AG08395 (cell line): ENCODE measurements at regions not wholly inside any gene's neighbourhood (a gene's known extent, or its start where the extent isn't known, plus 50 kb on each side); places are given as distances from the start of the nearest gene placed in this dataset.

Experiments used
- DNase-seq: peaks from one replicate; pipeline ENCODE4 v3.0.0; 2012; ENCODE audit warnings: mixed read lengths, low spot score

DNA sequence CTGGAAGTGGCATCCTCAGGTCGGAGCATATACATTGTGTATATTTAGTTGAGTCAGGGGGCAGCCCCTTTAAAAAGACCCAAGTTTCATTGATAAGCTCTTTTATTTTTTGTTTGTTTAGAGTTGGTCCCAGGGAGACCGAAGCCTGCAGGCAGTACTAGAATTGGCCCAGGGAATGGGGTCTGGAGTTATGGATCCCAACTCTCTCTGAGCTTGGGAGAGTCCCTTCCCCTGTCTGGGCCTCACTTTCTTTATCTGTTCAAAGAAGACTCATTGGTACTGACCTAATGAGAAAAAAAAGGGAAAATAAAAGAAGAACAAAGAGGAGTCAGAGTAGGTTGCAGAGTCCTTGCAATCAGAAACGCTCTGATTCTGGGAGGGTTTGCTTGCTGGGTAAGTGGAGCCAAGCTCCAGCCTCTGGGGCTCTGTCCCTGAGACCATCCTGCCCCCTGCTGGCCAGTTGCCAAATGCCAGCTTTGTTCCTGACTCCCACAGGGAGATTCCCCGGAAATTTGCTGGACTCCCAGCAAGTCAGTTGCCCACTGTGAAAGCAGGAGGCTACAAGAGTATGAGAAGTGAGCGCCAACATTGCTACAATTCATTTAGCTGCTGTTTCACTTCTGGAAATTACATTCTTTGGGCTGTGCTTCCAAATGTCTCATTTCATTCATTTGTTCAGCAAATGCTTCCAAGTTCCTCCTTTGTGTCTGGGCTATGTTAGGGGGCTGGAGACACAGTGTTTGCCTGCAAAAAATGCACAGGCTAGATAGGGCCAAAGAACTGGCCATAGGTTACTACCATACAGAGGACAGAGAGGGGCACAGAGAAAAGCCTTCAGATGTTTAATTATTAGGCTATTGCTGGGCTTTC is 156.2 kb downstream of the MELK start:
- peak; percentile 61 for DNase-seq

DNA sequence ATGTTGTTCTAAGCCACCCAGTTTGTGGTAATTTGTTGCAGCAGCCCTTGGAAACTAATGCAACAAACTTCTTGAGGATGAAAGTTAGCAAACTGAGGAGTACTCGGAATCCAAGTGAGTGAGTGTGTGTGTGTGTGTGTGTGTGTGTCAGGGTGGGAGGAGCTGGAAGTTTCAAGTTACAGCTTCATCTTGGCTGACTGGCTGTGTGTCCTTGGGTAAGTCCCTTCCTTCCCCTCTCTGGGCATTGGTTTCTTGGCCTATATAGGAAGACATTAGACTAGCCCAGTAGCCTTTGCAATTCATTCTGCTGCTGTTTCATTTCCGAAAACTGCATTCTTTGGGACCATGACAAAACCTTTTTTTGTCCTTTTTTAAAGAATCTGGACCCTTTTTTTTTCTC is 157.2 kb downstream of the MELK start:
- DNase-seq: no peak

DNA sequence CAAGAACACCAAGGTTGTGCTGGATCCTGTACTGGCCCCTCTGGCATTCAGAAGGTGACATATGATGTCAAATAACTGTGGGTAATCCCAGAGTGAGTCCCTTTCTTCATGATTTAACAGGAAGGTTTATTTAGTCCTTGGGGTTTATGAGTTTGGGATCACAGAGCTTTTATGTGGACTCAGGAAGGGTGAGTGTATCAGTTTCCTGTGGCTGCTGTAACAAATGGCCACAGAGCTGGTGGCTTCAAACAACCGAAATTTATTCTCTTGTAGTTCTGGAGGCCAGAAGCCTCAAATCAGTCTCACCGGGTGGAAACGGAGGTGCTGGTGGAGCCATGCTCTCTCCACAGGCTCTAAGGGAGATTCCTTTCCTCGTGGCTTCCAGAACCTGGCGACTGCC is 157.7 kb downstream of the MELK start:
- DNase-seq: no peak

DNA sequence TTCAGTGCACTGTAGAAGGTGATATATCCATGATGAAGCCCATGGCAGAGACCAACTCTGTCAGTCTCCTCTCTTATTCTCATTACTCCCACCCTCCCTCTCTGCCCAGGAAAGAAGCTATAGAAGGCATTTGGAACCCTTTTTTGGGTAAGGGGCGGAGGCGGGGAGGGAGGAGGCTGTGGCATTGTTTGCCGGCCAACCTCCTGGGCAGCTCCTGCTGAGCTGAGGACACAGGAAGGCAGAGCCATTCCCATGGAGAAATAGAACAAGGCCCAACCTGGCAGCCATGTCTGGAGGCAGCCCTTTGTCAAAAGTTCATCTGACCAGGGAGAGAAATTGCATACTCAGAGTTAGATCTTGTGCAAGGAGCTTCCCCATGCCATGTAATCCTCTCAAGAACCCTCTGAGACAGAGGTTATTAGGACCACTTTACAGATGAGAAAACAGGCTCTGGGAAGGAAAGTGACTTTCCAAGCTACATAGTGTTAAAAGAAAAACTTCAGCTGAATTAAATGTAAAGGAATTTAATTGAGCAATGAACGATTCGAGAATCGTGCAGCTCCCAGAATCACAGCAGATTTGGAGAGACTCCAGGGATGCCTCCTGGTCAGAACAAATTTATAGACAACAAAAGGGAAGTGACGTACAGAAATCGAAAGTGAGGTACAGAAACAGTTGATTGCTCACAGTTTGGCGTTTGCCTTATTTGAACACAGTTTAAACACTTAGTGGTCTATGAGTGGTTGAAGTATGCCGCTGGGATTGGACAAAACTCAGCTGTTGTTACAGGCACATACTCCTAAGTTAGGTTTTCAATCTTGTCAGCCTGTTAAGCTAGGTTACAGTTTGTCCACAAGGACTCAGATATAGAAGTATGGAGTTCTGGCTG is 158.6 kb downstream of the MELK start:
- DNase-seq: no peak

DNA sequence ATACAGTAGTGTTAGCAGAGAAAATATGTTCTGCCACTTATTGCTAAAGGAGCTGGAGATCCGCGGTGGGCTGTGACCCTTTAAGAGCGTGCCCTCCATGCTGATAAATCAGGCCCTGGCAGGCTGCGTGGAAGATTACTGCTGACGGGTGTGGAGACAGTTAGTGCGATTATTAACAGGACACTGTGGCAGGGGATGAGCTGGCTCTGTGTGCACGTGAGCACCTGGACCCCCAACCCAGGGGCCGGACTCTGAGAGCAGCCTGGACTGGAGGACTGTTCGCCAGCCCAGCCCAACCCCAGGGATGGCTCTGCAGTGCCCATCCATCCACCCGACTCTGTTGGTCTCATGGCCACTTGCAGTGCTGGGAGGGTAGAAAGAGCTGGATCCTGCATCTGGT is 162.0 kb downstream of the MELK start:
- no peak for DNase-seq

DNA sequence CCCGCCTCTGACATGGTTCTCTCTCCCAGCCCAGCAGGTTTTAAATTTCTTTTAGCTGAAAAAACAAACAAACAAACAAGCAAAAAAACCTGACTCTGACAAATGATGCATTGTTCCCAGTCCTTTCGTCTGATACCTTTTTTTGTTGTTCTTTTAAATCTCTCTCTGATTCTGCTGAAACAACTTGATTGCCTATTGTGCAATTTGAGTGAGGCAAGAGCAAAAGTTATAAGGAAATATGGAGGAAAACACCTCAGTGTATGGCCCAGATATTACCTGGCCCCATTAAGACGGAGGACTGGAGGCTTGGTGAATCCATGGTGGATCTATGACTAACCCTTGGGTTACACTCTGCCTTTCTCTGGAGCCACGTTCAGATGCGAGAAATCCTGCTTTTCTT is 164.0 kb downstream of the MELK start:
- no peak for DNase-seq

DNA sequence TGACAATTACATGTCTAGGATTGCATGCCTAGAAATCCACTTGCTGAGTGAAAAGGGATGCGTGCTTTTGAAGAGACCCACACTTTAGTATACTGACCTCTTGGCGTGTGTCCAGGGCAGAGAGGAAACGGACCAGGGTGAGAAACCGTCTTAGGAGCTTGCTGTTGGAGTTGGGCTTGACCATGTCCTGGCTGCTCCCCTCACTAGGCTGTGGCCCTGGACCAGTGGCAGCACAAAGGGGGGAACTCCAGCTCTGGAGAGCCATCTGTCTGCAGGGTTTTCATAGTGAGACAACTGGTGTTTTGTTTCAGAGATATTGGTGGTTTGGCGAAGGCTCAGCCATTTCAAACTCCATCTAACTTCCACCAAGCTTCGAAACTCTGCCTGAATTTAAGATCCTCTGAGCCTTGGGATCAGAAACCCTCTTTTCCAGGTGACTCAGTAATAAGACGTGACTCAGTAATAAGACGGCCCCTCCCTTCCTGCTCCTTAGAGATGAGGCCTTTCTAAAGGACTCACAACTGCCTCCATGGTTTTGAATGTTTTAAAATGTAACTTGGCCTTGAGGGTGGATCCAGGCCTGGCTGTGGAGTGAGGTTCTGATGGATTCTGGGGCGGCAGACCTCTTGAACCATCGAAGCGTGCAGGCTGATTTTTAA is 165.8 kb downstream of the MELK start:
- DNase-seq: peak; percentile 37

DNA sequence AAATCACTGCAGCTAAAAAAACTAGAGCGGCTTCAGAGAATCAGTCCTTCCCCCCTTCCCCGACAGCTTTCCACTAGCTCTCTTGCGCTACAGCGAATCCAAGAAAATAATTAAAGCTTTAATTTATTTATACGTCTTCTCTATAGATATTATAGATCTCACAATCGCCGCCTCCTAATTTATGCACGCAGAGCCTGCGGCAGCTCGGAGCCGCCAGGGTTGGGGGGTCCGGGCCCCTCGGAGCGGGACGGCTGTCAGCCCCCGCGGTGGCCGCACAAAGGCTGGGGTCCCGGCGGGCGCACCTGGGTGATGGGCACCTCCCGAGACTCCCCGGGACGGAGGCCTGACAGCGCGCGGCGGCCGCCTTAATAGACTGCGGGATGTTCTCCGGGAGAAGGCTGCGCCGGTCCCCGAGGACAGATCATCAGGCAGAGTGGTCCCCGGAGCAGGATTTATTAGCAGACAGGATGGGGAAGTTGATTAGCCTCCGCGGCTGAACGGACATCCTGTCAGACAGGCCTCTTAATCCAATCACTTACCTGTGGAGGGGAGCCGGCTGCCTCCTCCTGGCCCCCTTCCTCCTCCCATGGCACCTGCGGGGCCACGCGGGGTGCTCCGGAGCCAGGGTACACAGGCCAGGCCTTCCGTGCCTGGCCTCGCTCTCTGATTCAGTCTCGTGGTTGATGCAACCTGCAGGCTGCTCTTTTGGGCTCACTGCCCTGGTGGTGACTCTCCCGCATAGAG is 166.8 kb downstream of the MELK start:
- no peak for DNase-seq

DNA sequence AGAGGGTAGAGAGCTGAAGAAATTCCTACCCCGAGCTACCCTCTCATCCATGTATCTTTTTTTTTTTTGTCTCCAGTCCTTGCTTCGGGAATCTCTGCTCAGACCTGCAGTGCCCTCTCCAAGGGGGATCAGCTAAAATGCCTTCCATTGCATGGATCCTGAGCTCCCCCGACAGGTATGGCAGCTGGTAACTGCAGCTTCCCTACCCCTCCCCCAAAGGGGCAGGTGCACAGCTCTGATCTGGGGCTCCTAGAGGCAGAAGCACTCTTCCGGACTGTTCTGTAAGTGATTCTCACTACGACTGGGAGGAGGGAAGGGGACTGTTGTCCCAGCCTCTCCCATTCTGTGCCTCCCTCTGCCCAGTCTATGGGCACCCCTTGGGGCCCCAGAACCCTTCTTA is 169.6 kb downstream of the MELK start:
- no peak for DNase-seq

DNA sequence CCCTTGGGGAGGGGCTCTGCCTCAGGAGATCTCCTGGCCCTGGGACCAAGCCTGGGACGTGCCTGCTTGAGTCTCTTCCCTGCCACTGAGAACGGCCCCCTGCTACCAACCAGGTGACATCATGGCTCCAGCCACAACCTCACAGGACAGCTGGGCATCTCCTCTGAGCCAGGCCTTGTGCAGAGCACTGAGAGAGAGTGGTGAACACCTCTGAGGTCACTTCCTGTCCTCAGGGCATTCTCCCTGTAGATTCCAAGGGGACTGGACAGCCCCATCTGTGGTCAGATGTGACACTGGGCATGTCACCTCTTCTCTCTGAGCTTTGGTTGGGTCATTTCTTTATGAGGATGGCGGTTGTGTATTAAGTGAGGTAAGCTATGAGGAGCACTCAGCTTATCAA is 172.0 kb downstream of the MELK start:
- DNase-seq: no peak

DNA sequence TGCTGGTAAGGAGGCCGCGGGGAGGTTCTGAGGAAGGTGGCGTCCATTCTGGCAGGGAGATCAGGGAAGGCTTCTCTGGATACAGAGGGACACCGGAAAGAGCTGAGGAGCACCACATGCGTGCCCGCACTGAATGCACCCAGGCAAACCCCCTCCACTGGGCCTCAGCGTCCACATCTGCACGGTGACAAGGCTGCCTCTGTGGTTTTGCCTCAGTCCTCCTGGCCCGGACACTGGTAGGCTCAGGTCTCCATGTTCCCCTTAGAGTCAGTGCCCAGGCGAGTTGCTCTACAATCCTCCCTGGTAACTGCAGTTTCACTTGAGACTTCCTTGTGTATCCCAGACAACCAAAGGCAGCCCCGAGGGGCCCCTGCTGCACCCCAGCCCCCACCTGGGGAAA is 173.3 kb downstream of the MELK start:
- no peak for DNase-seq

DNA sequence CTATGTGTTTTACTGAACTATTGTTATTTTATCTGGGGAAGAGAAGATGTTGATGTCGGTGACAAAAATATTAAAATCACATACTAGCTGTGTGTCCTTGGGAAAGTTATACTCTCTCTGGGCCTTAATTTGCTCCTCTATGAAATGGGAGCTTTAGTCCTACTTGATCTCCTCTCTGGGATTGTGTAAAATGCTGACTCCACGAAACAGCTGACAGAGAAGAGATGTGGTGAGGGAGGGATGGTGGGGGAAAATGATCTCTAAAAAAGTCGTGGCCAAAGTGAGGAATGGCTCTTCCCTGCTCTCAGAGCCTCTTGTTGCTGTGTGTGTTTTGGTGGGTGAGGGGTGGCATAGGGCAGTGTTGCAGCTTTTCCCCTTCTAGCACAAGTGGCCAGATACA is 173.7 kb downstream of the MELK start:
- no peak for DNase-seq

DNA sequence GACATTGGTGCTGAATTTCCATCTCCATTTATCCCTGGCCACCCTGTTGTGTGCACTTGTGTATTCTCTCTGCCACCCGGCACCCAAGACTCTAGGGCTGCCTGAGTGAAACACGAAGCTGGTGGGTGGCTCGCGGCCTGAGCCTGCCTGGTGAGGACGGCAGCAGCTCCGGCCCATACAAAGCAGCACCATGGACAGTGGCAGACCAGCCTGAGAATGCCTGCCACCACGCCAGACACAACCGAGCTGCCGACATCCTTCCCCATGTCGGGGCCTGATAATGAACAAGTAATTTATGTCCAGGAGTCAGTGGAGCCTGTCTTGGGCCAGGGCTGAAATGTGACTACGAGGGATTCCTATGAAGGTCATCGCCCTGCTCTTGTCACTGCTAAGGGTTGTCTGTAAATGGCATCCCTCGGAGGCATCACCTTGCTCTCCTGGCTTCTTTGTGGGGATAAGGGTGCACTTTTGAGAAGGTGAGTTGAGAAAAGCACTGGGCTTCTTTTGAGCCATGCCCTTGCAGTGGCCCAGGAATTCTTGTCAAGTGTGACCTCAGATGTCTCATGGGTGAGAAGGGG is 175.7 kb downstream of the MELK start:
- peak; percentile 72 for DNase-seq

DNA sequence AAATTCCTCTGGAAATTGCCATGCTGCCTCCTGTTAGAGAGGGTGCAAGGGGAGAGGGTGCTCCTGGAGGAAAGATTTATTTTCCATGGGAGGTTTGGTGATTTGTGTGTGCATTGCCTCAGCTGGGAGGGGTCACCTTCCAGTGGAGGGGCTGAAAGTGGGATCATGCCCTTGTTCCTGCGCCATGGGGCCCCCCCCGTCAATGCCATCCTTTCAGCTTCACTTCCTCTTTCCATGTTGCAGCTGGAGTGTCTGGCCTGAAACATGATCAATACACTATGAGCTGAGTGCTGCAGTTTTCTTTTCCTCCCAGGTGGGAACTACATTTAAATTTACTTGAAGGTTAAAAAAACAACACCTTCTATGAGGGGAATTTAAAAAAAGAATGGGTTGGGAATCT is 176.8 kb downstream of the MELK start:
- DNase-seq: no peak

DNA sequence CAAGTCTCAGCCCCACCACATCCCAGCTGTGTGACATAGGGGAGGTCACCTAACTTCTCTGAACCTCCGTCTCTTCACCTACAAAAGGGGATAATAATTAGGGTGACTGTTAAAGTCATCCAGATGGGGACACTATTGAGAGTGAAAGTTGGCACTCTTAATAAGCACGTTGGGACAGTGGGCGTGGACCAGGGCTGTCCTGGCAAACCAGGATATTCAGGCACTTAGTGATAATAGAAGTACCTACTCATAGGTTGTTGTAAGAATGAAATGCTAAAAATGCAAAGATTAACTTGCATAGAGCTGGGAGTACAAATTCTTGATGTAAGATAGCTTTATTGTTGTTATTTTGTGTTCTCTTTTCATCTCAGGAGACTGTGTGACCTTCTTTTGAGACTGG is 177.9 kb downstream of the MELK start:
- no peak for DNase-seq

DNA sequence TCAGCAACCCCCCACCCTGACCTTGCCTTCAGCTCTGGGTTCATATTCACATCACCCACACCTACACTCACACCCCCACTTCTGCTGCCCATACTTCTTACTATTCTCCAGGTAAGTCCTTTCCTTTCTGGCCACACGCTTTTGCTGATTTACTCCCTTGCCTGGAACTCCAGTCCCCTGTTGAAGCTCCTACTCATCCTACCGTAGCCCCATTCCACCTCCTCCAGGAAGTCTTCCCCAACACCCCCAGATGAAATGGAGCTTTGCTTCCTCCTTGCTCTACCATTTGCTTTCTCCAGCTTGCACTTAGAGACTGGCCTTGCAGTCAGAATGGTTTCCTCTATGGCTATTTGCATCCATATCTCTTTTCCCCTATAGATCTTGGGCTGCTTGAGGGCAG is 182.3 kb downstream of the MELK start:
- no peak for DNase-seq

DNA sequence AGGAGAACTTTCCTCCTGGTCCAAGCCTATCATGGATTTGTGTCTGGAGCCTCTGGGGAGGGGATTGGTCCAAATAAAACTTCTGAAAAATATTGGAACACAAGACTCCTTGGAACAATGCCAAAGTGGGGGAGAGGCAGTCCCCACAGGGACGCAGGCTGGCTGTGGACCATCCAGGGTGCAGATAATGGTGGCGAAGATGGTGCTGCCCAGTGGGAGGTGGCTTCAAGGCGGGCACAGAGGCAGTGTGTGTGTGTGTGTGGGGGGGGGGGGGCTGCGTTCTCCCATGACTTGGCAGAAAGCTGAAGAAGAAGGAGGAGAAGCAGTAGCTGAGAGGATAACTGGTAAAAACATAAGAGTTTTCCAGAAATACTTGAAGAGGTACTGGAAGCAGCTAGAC is 186.4 kb downstream of the MELK start:
- DNase-seq: no peak

DNA sequence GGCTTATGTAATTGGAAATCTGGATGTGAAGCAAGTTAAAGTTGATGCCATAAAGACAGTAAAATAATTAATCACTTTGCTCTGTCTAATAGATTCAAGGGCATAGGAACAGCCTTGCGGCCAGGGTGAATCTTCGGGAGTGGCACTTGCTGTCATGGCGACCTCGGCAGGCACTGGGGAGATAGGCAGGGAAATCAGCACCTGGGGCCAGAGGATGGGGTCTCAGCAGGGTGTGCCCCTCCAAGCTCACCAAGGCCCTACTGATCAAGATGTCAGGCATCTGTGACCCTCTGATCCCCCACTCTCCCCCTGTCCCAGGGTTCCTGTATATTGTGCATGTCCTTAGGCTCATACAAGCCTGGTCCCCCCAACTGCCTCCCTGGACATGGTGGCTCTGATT is 187.3 kb downstream of the MELK start:
- no peak for DNase-seq

DNA sequence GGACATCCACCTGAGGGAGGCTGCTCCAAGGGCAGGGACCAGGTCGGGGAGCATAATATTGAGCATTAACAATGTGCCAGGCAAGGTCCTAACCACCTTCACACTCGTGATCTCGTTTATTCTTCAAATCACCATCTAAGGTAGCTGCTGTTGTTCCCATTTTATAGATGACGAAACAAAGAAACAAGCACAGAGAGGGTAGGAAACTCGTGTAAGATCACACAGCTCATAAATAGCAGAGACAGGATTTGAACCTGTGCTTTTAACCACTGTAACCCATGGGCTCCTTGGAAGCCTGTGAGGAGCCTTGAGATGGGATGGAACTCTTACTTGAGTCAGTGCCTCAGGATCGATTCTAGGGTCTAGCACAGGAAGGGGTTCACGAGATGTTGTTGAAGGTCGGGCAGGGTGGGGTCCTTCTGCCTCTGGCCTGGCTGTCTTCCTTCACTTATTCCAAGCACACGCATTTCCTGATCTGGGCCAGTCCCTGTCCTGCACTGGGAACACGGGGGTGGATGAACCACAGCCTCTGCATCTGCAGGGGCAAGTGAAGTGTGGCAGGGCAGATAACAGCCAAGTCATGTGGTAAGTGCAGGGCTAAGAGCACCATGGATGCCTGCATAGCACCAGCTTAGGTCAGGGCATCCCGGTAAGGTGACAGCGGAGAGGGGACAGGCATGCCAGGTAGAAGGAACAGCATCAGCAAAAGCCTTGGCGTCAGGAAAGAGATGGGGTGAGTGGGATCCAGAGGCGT is 188.1 kb downstream of the MELK start:
- DNase-seq: no peak

DNA sequence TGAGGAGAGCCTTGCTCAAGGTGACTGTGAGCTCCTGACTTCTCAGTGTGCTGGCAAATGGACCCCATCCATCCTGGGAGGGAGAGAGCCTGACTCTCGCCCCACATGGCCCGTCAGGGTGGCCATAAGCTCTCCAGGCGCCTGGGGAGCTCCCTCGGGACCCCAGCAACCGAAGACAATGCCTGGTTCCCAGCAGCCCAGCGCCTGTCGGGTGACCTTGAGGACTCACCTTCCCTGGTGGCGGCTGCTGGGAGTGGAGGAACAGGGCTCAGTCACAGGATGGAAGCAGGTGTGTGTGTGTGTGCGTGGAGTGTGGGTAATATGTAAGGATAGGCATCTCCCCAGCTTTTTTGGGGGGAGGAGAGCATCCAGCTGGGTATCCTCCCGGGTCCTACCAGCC is 190.3 kb downstream of the MELK start:
- DNase-seq: no peak

DNA sequence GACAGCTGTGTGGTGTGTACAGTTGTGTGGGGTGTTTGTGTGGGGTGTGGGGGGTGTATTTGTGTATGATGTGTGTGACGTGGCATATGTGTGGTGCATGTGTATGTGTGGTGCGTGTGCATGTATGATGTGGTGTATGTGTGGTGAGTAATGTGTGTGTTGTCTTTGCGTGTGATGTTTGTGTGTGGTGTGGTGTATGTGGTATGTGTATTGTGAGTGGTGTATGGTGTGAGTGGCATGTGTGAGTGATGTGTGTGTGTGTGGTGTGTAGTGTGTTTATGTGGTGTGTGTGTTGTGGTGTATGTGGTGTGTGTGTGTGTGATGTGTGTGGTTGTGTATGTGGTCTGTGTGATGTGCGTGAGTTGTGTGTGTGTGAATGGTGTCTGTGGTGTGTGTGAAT is 191.1 kb downstream of the MELK start:
- no peak for DNase-seq
